Spleen (tissue), 7 donors: ENCODE measurements at regions not wholly inside any gene's neighbourhood (a gene's known extent, or its start where the extent isn't known, plus 50 kb on each side); places are given as distances from the start of the nearest gene placed in this dataset.

Source experiments
- POLR2A ChIP-seq, 3 donors: fragments of 450-650 bp; IDR thresholded peaks; one replicate each; pipeline ENCODE4 v1.5.1; 2017; ENCODE audit warnings: antibody characterized with exemption in 3 of 3, mild to moderate bottlenecking in 1 of 3
- POLR2AphosphoS5 ChIP-seq, 3 donors: sonication (generic); formaldehyde crosslinking; IDR thresholded peaks; one replicate each; pipeline ENCODE4 v1.5.1; 2017; ENCODE audit warnings: antibody characterized with exemption in 3 of 3
- TF ChIP-seq, protein P1 (sequence below), 11 experiments: fragments of 200-600 bp in 7 of 11; fragments of 450-650 bp in 4 of 11; sonication (generic) in 4 of 11; IDR thresholded peaks in 8 of 11; conservative IDR thresholded peaks in 3 of 11; 1 replicate in 7 of 11; 2 replicates in 4 of 11; pipeline versions ENCODE4 v1.4.0 to v1.8.0; 2016 to 2021; ENCODE audit warnings: antibody characterized with exemption in 11 of 11, inconsistent platforms in 4 of 11, mild to moderate bottlenecking in 1 of 11
- donor health status: DM: no; HTN: no; CAD: no; lungs with moderate emphysema.
- donor health status: DM: no; HTN: no; CAD: no.
- donor health status: DM: no; HTN: no; CAD: no.

DNA sequence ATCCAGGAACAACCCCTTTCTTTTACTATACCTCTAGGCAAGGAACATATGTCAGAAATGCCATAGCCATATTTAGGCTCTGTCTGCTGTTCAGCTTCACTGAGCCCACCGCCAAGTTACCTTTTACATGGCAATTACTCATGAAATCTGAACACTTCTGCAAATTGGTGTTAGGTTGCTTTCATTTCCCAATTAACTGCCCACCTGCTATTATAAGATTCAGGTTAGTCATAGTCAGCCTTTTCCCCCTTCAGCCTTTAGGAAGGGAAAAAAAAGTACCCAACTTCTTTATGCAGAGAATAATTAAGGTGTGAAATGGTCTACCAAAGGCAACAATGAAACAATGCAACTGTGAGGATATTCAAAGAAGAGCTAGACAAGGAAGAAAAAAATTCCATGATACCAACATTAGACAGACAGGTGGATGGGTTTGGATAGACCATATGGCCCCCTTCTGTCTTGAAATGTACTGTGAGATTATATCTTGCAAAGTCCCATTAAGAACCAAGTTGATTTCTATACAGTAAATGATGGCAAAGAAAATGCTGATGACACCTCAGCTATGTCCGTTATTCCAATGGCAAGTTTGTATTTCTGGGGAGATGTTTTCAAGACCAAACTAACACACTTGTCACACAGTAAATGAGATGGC is 442.1 kb upstream of the NRP1 start:
- TF ChIP-seq, protein P1, sequence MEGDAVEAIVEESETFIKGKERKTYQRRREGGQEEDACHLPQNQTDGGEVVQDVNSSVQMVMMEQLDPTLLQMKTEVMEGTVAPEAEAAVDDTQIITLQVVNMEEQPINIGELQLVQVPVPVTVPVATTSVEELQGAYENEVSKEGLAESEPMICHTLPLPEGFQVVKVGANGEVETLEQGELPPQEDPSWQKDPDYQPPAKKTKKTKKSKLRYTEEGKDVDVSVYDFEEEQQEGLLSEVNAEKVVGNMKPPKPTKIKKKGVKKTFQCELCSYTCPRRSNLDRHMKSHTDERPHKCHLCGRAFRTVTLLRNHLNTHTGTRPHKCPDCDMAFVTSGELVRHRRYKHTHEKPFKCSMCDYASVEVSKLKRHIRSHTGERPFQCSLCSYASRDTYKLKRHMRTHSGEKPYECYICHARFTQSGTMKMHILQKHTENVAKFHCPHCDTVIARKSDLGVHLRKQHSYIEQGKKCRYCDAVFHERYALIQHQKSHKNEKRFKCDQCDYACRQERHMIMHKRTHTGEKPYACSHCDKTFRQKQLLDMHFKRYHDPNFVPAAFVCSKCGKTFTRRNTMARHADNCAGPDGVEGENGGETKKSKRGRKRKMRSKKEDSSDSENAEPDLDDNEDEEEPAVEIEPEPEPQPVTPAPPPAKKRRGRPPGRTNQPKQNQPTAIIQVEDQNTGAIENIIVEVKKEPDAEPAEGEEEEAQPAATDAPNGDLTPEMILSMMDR (IDR thresholded peaks at IDR 0.05 in 8 of 11, conservative IDR thresholded peaks at IDR 0.05 in 3 of 11), result no peak
- TF ChIP-seq POLR2A (IDR thresholded peaks at IDR 0.05) (no peak), POLR2AphosphoS5 (IDR thresholded peaks at IDR 0.05) (no peak)
